GM10266 (cell line): ENCODE measurements at regions not wholly inside any gene's neighbourhood (a gene's known extent, or its start where the extent isn't known, plus 50 kb on each side); places are given as distances from the start of the nearest gene placed in this dataset.

ENCODE experiments used
- DNase-seq: peaks from one replicate; pipeline ENCODE4 v3.0.0; 2012; ENCODE audit errors: extremely low spot score
- TF ChIP-seq, protein P1 (sequence below): IDR thresholded peaks from 2 replicates; pipeline ENCODE4 v1.5.1; 2012; ENCODE audit warnings: mild to moderate bottlenecking, low read depth; ENCODE audit not compliant: control insufficient read depth, insufficient read depth; ENCODE audit errors: missing control alignments

- TF ChIP-seq, protein P1, sequence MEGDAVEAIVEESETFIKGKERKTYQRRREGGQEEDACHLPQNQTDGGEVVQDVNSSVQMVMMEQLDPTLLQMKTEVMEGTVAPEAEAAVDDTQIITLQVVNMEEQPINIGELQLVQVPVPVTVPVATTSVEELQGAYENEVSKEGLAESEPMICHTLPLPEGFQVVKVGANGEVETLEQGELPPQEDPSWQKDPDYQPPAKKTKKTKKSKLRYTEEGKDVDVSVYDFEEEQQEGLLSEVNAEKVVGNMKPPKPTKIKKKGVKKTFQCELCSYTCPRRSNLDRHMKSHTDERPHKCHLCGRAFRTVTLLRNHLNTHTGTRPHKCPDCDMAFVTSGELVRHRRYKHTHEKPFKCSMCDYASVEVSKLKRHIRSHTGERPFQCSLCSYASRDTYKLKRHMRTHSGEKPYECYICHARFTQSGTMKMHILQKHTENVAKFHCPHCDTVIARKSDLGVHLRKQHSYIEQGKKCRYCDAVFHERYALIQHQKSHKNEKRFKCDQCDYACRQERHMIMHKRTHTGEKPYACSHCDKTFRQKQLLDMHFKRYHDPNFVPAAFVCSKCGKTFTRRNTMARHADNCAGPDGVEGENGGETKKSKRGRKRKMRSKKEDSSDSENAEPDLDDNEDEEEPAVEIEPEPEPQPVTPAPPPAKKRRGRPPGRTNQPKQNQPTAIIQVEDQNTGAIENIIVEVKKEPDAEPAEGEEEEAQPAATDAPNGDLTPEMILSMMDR, result no peak
- DNase-seq, result no peak
Measured at GRCh38 chrX:69386681-69387080, 117.4 kb upstream of the NALF2 start.

DNA sequence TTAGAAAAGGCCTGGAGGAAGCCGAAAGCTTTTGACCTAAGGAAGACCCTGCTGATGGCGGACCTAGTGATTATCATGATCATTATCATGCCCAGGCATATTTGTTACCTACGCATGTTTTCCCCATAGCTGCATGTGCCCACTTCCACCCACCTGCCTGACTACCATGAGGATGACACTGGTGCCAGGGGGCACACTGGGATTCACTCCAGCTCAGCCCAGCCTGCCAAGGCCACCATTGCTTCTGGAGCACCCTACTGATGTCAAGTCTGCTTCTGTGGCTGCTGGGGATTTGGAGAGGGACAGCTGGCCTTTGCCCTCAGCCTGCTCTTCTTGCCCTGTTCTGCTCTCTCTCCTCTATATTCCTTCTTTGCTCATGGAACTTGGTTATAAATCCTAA, 124.7 kb upstream of the NALF2 start:
- TF ChIP-seq, protein P1, result no peak
- no peak for DNase-seq

DNA sequence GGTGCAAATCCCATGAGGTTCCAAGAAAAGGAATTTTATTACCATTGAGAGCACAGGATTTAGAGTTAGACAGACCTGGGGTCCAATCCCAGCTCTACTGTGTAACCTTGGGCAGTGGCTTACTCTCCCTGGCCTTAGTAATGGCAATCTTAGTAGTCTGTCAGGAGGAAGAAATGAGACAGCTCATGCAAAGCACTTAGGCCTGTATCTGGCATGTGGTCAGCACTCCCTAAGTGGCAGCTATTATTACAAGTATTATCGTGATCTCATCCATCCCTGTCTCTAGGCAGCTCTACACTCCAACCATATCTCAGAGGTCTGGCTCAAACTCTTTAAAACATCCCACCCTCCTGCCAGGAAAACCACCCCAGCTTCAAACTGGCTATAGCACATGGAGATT, 129.6 kb upstream of the NALF2 start:
- DNase-seq, result no peak
- TF ChIP-seq, protein P1, result no peak

GRCh38 chrX:69372435-69372834, 131.7 kb upstream of the NALF2 start:
- TF ChIP-seq, protein P1, result no peak

GRCh38 chrX:69371159-69371558, 133.0 kb upstream of the NALF2 start:
- TF ChIP-seq, protein P1, result no peak
- DNase-seq, result no peak

More at GRCh38 chrX:69372435-69372834, 131.7 kb upstream of the NALF2 start:
- DNase-seq, result no peak

GRCh38 chrX:69369999-69370398, 134.1 kb upstream of the NALF2 start:
- TF ChIP-seq, protein P1, result no peak

GRCh38 chrX:69366183-69366582, 137.9 kb upstream of the NALF2 start:
- DNase-seq, result no peak
- TF ChIP-seq, protein P1, result no peak

More at GRCh38 chrX:69369999-69370398, 134.1 kb upstream of the NALF2 start:
- no peak for DNase-seq
